ENCODE measurements at regions not wholly inside any gene's neighbourhood (a gene's known extent, or its start where the extent isn't known, plus 50 kb on each side); places are given as distances from the start of the nearest gene placed in this dataset.
A peak's percentile ranks its signal among the peaks of the same experiment; 100 is the strongest.

GRCh38 chr14:22084393-22085281 lies 411.0 kb upstream of the OR4E1 start:
- no peaks in the 10 kb centered on the region for H3K36me3 ChIP-seq (ENCODE audit: insufficient read depth, low read depth, low read length)
- no peak overlapping the region for H3K4me3 ChIP-seq (ENCODE audit: low read length)
- H3K27me3 ChIP-seq (ENCODE audit: insufficient read depth, low read length), result no peaks in the 10 kb centered on the region

GRCh38 chr14:22081337-22081736 lies 407.7 kb upstream of the OR4E1 start:
- Histone ChIP-seq H3K27me3 (ENCODE audit: insufficient read depth, low read length) (no peaks in the 10 kb centered on the region), H3K4me3 (ENCODE audit: low read length) (no peak overlapping the region), H3K4me1 (ENCODE audit: insufficient read depth, low read length) (no peaks in the 10 kb centered on the region), H3K36me3 (ENCODE audit: insufficient read depth, low read depth, low read length) (no peaks in the 10 kb centered on the region), H3K27ac (ENCODE audit: low read length) (no peak overlapping the region), H3K9me3 (ENCODE audit: insufficient read depth, low read depth, low read length) (no peaks in the 10 kb centered on the region), H3K9ac (ENCODE audit: low read depth, low read length) (no peak overlapping the region)

More at GRCh38 chr14:22084393-22085281, 411.0 kb upstream of the OR4E1 start:
- no peaks in the 10 kb centered on the region for H3K4me1 ChIP-seq (ENCODE audit: insufficient read depth, low read length)
- no peak overlapping the region for H3K9ac ChIP-seq (ENCODE audit: low read depth, low read length)
- H3K9me3 ChIP-seq (ENCODE audit: insufficient read depth, low read depth, low read length), result no peaks in the 10 kb centered on the region
- H3K27ac ChIP-seq (ENCODE audit: low read length), result no peak overlapping the region

- no peaks in the 10 kb centered on the region for H3K27me3 ChIP-seq (ENCODE audit: insufficient read depth, low read length)
- H3K4me1 ChIP-seq (ENCODE audit: insufficient read depth, low read length), result no peaks in the 10 kb centered on the region
- H3K36me3 ChIP-seq (ENCODE audit: insufficient read depth, low read depth, low read length), result no peaks in the 10 kb centered on the region
- no peaks in the 10 kb centered on the region for H3K9me3 ChIP-seq (ENCODE audit: insufficient read depth, low read depth, low read length)
- no peak overlapping the region for H3K9ac ChIP-seq (ENCODE audit: low read depth, low read length)
- no peak overlapping the region for H3K27ac ChIP-seq (ENCODE audit: low read length)
- no peak overlapping the region for H3K4me3 ChIP-seq (ENCODE audit: low read length)
Measured at GRCh38 chr14:22079766-22080165, 406.1 kb upstream of the OR4E1 start.

- Histone ChIP-seq H3K9me3 (ENCODE audit: insufficient read depth, low read depth, low read length) (no peaks in the 10 kb centered on the region), H3K27me3 (ENCODE audit: insufficient read depth, low read length) (no peaks in the 10 kb centered on the region)
Measured at GRCh38 chr14:22073801-22074200, 400.2 kb upstream of the OR4E1 start.

GRCh38 chr14:22071006-22071405 lies 397.4 kb upstream of the OR4E1 start:
- H3K4me3 ChIP-seq (ENCODE audit: low read length), result peak overlapping the region; percentile 72; the same call in 1 of the 2 replicates

More at GRCh38 chr14:22073801-22074200, 400.2 kb upstream of the OR4E1 start:
- Histone ChIP-seq H3K27ac (ENCODE audit: low read length) (no peak overlapping the region), H3K9ac (ENCODE audit: low read depth, low read length) (no peak overlapping the region), H3K4me1 (ENCODE audit: insufficient read depth, low read length) (no peaks in the 10 kb centered on the region), H3K4me3 (ENCODE audit: low read length) (no peak overlapping the region), H3K36me3 (ENCODE audit: insufficient read depth, low read depth, low read length) (no peaks in the 10 kb centered on the region)

GRCh38 chr14:22070119-22070982 lies 396.7 kb upstream of the OR4E1 start:
- Histone ChIP-seq H3K9me3 (ENCODE audit: insufficient read depth, low read depth, low read length) (no peaks in the 10 kb centered on the region), H3K9ac (ENCODE audit: low read depth, low read length) (peak overlapping the region; percentile 36; the same call in 1 of the 2 replicates), H3K27me3 (ENCODE audit: insufficient read depth, low read length) (no peaks in the 10 kb centered on the region), H3K4me1 (ENCODE audit: insufficient read depth, low read length) (no peaks in the 10 kb centered on the region), H3K27ac (ENCODE audit: low read length) (no peak overlapping the region), H3K36me3 (ENCODE audit: insufficient read depth, low read depth, low read length) (no peaks in the 10 kb centered on the region), H3K4me3 (ENCODE audit: low read length) (peak overlapping the region; percentile 72)

More at GRCh38 chr14:22071006-22071405, 397.4 kb upstream of the OR4E1 start:
- H3K9me3 ChIP-seq (ENCODE audit: insufficient read depth, low read depth, low read length), result no peaks in the 10 kb centered on the region
- peak overlapping the region; percentile 36; the same call in 1 of the 2 replicates for H3K9ac ChIP-seq (ENCODE audit: low read depth, low read length)
- H3K27me3 ChIP-seq (ENCODE audit: insufficient read depth, low read length), result no peaks in the 10 kb centered on the region
- H3K27ac ChIP-seq (ENCODE audit: low read length), result no peak overlapping the region
- no peaks in the 10 kb centered on the region for H3K36me3 ChIP-seq (ENCODE audit: insufficient read depth, low read depth, low read length)
- H3K4me1 ChIP-seq (ENCODE audit: insufficient read depth, low read length), result no peaks in the 10 kb centered on the region

GRCh38 chr14:22065347-22065746 lies 391.7 kb upstream of the OR4E1 start:
- Histone ChIP-seq H3K9me3 (ENCODE audit: insufficient read depth, low read depth, low read length) (no peaks in the 10 kb centered on the region), H3K9ac (ENCODE audit: low read depth, low read length) (no peak overlapping the region), H3K27ac (ENCODE audit: low read length) (no peak overlapping the region), H3K27me3 (ENCODE audit: insufficient read depth, low read length) (no peaks in the 10 kb centered on the region), H3K4me1 (ENCODE audit: insufficient read depth, low read length) (no peaks in the 10 kb centered on the region), H3K4me3 (ENCODE audit: low read length) (no peak overlapping the region), H3K36me3 (ENCODE audit: insufficient read depth, low read depth, low read length) (no peaks in the 10 kb centered on the region)

GRCh38 chr14:22059201-22059600 lies 385.6 kb upstream of the OR4E1 start:
- Histone ChIP-seq H3K36me3 (ENCODE audit: insufficient read depth, low read depth, low read length) (no peaks in the 10 kb centered on the region), H3K27ac (ENCODE audit: low read length) (no peak overlapping the region), H3K9ac (ENCODE audit: low read depth, low read length) (no peak overlapping the region), H3K4me1 (ENCODE audit: insufficient read depth, low read length) (no peaks in the 10 kb centered on the region), H3K9me3 (ENCODE audit: insufficient read depth, low read depth, low read length) (no peaks in the 10 kb centered on the region; the same call in 1 of the 2 replicates), H3K4me3 (ENCODE audit: low read length) (no peak overlapping the region), H3K27me3 (ENCODE audit: insufficient read depth, low read length) (no peaks in the 10 kb centered on the region)

- Histone ChIP-seq H3K9ac (ENCODE audit: low read depth, low read length) (no peak overlapping the region), H3K4me3 (ENCODE audit: low read length) (no peak overlapping the region), H3K9me3 (ENCODE audit: insufficient read depth, low read depth, low read length) (no peaks in the 10 kb centered on the region), H3K4me1 (ENCODE audit: insufficient read depth, low read length) (no peaks in the 10 kb centered on the region), H3K36me3 (ENCODE audit: insufficient read depth, low read depth, low read length) (no peaks in the 10 kb centered on the region), H3K27me3 (ENCODE audit: insufficient read depth, low read length) (no peaks in the 10 kb centered on the region), H3K27ac (ENCODE audit: low read length) (no peak overlapping the region)
Measured at GRCh38 chr14:22052795-22053194, 379.2 kb upstream of the OR4E1 start.

- no peak overlapping the region for H3K27ac ChIP-seq (ENCODE audit: low read length)
- no peak overlapping the region for H3K4me3 ChIP-seq (ENCODE audit: low read length)
- no peak overlapping the region for H3K9ac ChIP-seq (ENCODE audit: low read depth, low read length)
- H3K27me3 ChIP-seq (ENCODE audit: insufficient read depth, low read length), result no peaks in the 10 kb centered on the region
- no peaks in the 10 kb centered on the region for H3K4me1 ChIP-seq (ENCODE audit: insufficient read depth, low read length)
- H3K36me3 ChIP-seq (ENCODE audit: insufficient read depth, low read depth, low read length), result no peaks in the 10 kb centered on the region
- H3K9me3 ChIP-seq (ENCODE audit: insufficient read depth, low read depth, low read length), result no peaks in the 10 kb centered on the region
Measured at GRCh38 chr14:22047115-22047514, 373.5 kb upstream of the OR4E1 start.

- no peaks in the 10 kb centered on the region for H3K9me3 ChIP-seq (ENCODE audit: insufficient read depth, low read depth, low read length)
- no peaks in the 10 kb centered on the region for H3K4me1 ChIP-seq (ENCODE audit: insufficient read depth, low read length)
- H3K9ac ChIP-seq (ENCODE audit: low read depth, low read length), result no peak overlapping the region
- H3K4me3 ChIP-seq (ENCODE audit: low read length), result no peak overlapping the region
- H3K36me3 ChIP-seq (ENCODE audit: insufficient read depth, low read depth, low read length), result no peaks in the 10 kb centered on the region
- H3K27me3 ChIP-seq (ENCODE audit: insufficient read depth, low read length), result no peaks in the 10 kb centered on the region
- H3K27ac ChIP-seq (ENCODE audit: low read length), result no peak overlapping the region
Measured at GRCh38 chr14:22046063-22046462, 372.4 kb upstream of the OR4E1 start.

Measured in iPS-20b (cell line).